SH-SY5Y (cell line): ENCODE measurements at regions not wholly inside any gene's neighbourhood (a gene's known extent, or its start where the extent isn't known, plus 50 kb on each side); places are given as distances from the start of the nearest gene placed in this dataset.

Experiments
- GATA2 ChIP-seq: IDR thresholded peaks from 2 replicates; pipeline ENCODE4 v1.6.1; 2011; ENCODE audit warnings: mild to moderate bottlenecking, low read depth, low read length
- GATA3 ChIP-seq: IDR thresholded peaks from 2 replicates; pipeline ENCODE4 v1.6.1; 2011; ENCODE audit warnings: low read depth, mild to moderate bottlenecking, low read length, moderate library complexity

- TF ChIP-seq GATA2 (no peak), GATA3 (no peak)
These were observed 87.8 kb downstream of the UTRN start for GRCh38 chr6:144372611-144373594.

GRCh38 chr6:144377586-144378210 is 92.6 kb downstream of the UTRN start:
- no peak for TF ChIP-seq GATA2

GRCh38 chr6:144378437-144378836 is 93.3 kb downstream of the UTRN start:
- TF ChIP-seq GATA3 (no peak), GATA2 (no peak)

GRCh38 chr6:144379356-144379755 is 94.2 kb downstream of the UTRN start:
- no peak for TF ChIP-seq GATA2
- TF ChIP-seq GATA3 = no peak

GRCh38 chr6:144383336-144383735 is 98.2 kb downstream of the UTRN start:
- no peak for TF ChIP-seq GATA2
- no peak for TF ChIP-seq GATA3

- TF ChIP-seq GATA2 = no peak
- no peak for TF ChIP-seq GATA3
These were observed 99.3 kb downstream of the UTRN start for GRCh38 chr6:144384427-144384826.

GRCh38 chr6:144390202-144390601 is 105.1 kb downstream of the UTRN start:
- TF ChIP-seq GATA2 = no peak
- TF ChIP-seq GATA3 = no peak

- TF ChIP-seq GATA2 (no peak), GATA3 (no peak)
These were observed 105.8 kb downstream of the UTRN start for GRCh38 chr6:144390886-144391285.

- TF ChIP-seq GATA3 (no peak), GATA2 (no peak)
These were observed 107.4 kb downstream of the UTRN start for GRCh38 chr6:144392536-144392935.

GRCh38 chr6:144394210-144394609 is 109.1 kb downstream of the UTRN start:
- no peak for TF ChIP-seq GATA3
- TF ChIP-seq GATA2 = no peak

GRCh38 chr6:144395014-144395413 is 109.9 kb downstream of the UTRN start:
- TF ChIP-seq GATA2 = no peak
- no peak for TF ChIP-seq GATA3

GRCh38 chr6:144395826-144396225 is 110.7 kb downstream of the UTRN start:
- TF ChIP-seq GATA2 (no peak), GATA3 (no peak)

- no peak for TF ChIP-seq GATA2
- no peak for TF ChIP-seq GATA3
These were observed 112.0 kb downstream of the UTRN start for GRCh38 chr6:144397141-144397540.

- no peak for TF ChIP-seq GATA3
- no peak for TF ChIP-seq GATA2
These were observed 115.2 kb downstream of the UTRN start for GRCh38 chr6:144400321-144400720.
